Cardiac muscle cell (in vitro differentiated cells and primary cell): ENCODE measurements at regions not wholly inside any gene's neighbourhood (a gene's known extent, or its start where the extent isn't known, plus 50 kb on each side); places are given as distances from the start of the nearest gene placed in this dataset.

ENCODE experiments used
- DNase-seq, 2 donors: peaks; one replicate each; pipeline versions ENCODE4 v3.0.0 to v3.0.0-alpha.2; 2010 to 2017; ENCODE audit warnings: low read depth in 1 of 2, low spot score in 1 of 2
- H3K27ac ChIP-seq: fragments of 200-600 bp; sonication (generic); 2 replicates; pipeline ENCODE4 v1.5.1; 2016
- H3K27me3 ChIP-seq: fragments of 200-600 bp; sonication (generic); 2 replicates; pipeline ENCODE4 v1.6.0; 2016; ENCODE audit warnings: control low read depth
- H3K36me3 ChIP-seq: fragments of 200-600 bp; sonication (generic); 2 replicates; pipeline ENCODE4 v1.5.1; 2016; ENCODE audit warnings: control low read depth
- H3K4me1 ChIP-seq: fragments of 200-600 bp; sonication (generic); 2 replicates; pipeline ENCODE4 v1.8.1; 2017; ENCODE audit warnings: low read depth, mild to moderate bottlenecking, mixed run types
- H3K4me3 ChIP-seq: fragments of 200-600 bp; sonication (generic); 2 replicates; pipeline ENCODE4 v1.5.1; 2016; ENCODE audit warnings: mild to moderate bottlenecking
- H3K9me3 ChIP-seq: fragments of 200-600 bp; sonication (generic); 2 replicates; pipeline ENCODE4 v1.5.1; 2017; ENCODE audit warnings: low read depth, mild to moderate bottlenecking, control low read depth
- TF ChIP-seq, protein P1 (sequence below): IDR thresholded peaks from 2 replicates; pipeline ENCODE4 v1.5.1; 2012; ENCODE audit warnings: low read depth, mild to moderate bottlenecking, low read length

DNA sequence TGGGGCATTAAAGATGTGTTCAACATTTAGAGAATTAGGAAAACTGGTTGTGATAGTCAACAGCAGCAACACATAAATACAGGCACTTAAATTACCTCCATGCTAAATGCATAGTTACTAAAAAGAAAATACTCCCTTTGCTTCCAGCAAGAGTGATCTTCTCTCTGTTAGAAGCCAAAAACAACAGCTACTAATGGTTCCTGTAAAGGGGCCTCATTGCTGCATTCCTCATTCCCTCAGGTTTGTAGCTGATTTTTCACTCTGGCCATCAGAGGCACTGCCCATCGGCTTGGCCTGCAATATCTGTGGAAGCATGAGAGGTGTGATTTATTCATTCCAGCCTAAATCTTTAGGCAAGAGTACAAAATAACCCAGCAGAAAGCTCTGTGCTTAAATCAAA lies 466.0 kb upstream of the ADAMTS16 start:
- H3K4me1 ChIP-seq: no peaks in the 10 kb centered on the region
- peak in 1 of 2 donors; percentile 12 for DNase-seq
- no peak overlapping the region for H3K27ac ChIP-seq
- no peak overlapping the region for H3K4me3 ChIP-seq
- no peaks in the 10 kb centered on the region for H3K36me3 ChIP-seq
- TF ChIP-seq, protein P1, sequence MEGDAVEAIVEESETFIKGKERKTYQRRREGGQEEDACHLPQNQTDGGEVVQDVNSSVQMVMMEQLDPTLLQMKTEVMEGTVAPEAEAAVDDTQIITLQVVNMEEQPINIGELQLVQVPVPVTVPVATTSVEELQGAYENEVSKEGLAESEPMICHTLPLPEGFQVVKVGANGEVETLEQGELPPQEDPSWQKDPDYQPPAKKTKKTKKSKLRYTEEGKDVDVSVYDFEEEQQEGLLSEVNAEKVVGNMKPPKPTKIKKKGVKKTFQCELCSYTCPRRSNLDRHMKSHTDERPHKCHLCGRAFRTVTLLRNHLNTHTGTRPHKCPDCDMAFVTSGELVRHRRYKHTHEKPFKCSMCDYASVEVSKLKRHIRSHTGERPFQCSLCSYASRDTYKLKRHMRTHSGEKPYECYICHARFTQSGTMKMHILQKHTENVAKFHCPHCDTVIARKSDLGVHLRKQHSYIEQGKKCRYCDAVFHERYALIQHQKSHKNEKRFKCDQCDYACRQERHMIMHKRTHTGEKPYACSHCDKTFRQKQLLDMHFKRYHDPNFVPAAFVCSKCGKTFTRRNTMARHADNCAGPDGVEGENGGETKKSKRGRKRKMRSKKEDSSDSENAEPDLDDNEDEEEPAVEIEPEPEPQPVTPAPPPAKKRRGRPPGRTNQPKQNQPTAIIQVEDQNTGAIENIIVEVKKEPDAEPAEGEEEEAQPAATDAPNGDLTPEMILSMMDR: no peak
- no peaks in the 10 kb centered on the region for H3K27me3 ChIP-seq
- no peaks in the 10 kb centered on the region for H3K9me3 ChIP-seq

DNA sequence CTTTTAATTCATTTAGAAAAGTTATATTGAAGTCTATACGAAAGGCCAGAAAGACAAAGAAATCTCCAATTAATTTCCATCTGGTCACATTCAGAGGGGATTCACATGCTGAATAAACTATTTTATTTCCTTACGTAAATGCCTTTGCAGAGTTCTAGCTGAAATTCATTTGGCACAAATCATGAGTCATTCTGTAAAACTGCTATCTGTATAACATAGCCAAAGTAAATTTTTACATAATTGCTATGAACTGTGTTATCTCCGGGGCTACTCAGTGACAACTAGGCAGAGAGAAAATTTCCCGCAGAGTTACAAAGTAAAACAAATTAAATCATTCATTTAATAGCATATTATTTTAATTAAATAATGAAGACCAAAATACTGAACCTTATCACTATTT lies 463.2 kb upstream of the ADAMTS16 start:
- TF ChIP-seq, protein P1: no peak
- Histone ChIP-seq H3K27me3 (no peaks in the 10 kb centered on the region), H3K36me3 (no peaks in the 10 kb centered on the region), H3K4me3 (no peak overlapping the region), H3K9me3 (no peaks in the 10 kb centered on the region), H3K27ac (no peak overlapping the region), H3K4me1 (no peaks in the 10 kb centered on the region)
- DNase-seq: no peak

- H3K4me1 ChIP-seq: no peaks in the 10 kb centered on the region
- H3K9me3 ChIP-seq: no peaks in the 10 kb centered on the region
- H3K36me3 ChIP-seq: no peaks in the 10 kb centered on the region
- TF ChIP-seq, protein P1: no peak
- no peak for DNase-seq
- H3K27ac ChIP-seq: no peak overlapping the region
- H3K4me3 ChIP-seq: no peak overlapping the region
- H3K27me3 ChIP-seq: no peaks in the 10 kb centered on the region
These were observed 455.2 kb upstream of the ADAMTS16 start for GRCh38 chr5:4684946-4685345.

DNA sequence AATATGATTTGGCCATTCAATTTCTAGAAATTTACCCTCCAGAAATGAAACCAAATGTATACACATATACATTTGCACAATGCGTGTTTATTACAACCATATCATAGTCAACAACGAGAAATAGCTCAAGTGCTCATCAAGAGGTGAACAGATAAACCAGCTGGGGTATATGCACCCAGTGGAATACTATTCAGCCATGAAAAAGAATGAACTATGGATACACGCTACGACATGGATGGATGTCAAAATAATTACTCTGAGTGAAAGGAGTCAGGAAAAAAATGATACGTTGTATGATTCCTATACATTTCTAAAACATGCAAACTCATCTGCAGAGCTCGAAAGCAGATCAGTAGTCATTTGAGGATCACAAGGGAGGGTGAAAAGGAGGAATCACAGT lies 441.5 kb upstream of the ADAMTS16 start:
- H3K9me3 ChIP-seq: no peaks in the 10 kb centered on the region
- H3K27ac ChIP-seq: no peak overlapping the region
- no peak overlapping the region for H3K4me3 ChIP-seq
- no peaks in the 10 kb centered on the region for H3K27me3 ChIP-seq
- no peaks in the 10 kb centered on the region for H3K36me3 ChIP-seq
- H3K4me1 ChIP-seq: no peaks in the 10 kb centered on the region
- TF ChIP-seq, protein P1: no peak
- DNase-seq: no peak

DNA sequence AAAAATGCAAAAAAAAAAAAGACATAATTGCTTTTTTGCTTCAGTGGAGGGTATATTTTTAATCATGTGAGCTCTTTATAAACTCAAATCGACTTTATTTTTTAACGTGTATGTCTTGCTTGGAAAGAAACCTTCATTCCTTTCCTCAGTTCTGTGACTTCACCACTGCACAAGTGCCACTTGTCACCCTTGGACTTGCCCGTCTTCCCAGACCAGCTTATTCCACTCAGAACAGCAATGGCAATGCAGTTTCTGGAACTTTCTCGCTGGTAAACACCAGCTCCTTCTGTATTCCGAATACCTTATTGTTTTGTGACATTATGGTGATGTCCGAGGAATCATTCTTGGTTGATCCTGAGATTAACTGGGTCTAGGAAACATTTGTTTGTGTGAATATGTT lies 440.5 kb upstream of the ADAMTS16 start:
- H3K27ac ChIP-seq: no peak overlapping the region
- no peaks in the 10 kb centered on the region for H3K4me1 ChIP-seq
- H3K36me3 ChIP-seq: no peaks in the 10 kb centered on the region
- TF ChIP-seq, protein P1: no peak
- H3K4me3 ChIP-seq: no peak overlapping the region
- no peak for DNase-seq
- no peaks in the 10 kb centered on the region for H3K9me3 ChIP-seq
- no peaks in the 10 kb centered on the region for H3K27me3 ChIP-seq

DNA sequence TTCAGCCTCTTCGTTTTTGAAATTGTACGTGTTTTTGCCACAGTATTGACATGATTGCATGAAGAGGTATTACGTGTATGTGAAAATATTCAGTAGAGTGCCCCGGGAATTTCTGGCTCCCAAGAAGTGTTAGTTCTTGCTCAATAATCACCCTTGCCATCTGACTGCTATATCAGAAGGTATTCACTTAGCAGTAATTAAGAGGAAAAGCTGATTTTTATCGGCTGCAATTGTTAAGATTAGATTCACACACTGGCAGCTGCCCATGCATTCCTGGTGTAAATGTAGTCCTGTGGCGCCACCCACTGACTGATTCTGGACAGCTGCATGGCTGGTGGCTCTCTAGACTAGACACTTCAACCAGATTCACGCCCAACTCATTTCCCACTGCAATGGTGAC lies 440.1 kb upstream of the ADAMTS16 start:
- no peaks in the 10 kb centered on the region for H3K27me3 ChIP-seq

More for the DNA sequence above, 440.1 kb upstream of the ADAMTS16 start:
- Histone ChIP-seq H3K27ac (no peak overlapping the region), H3K9me3 (no peaks in the 10 kb centered on the region), H3K4me1 (no peaks in the 10 kb centered on the region), H3K4me3 (no peak overlapping the region), H3K36me3 (no peaks in the 10 kb centered on the region)
- DNase-seq: peak; percentile 4 to 83
- TF ChIP-seq, protein P1: peak; percentile 5
